ENCODE measurements at regions not wholly inside any gene's neighbourhood (a gene's known extent, or its start where the extent isn't known, plus 50 kb on each side); places are given as distances from the start of the nearest gene placed in this dataset.
"Not testable (repeated sequence)": the region's sequence is repeated elsewhere in the genome, so short reads cannot be mapped to it uniquely, and the experiment has no call there.

DNA sequence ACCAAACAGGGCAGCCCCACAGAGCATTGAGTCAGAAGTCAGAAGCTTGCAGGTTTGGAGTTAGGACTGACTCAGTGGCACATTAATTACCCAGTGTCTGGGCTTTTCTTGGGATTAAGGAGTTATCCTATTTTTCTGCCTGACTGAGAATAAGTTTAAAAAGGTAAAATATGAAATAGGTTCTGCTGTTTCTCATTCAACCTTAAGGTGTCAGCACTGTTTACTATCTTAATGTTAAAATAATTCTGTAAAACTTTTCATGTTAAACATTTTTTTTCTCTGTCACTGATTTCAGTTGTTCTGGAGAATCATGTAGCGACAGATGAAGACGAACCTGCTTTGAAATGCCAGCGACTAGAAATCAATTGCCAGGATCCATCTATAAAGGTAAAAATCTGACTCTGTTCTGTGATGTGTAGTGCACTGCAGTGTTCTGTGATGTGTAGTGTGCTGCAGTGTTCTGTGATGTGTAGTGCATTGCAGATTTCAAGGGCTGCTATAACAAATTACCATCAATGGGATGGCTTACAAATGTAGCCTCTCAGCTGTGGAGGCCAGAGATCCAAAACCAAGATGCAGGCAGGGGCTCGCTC is 128.0 kb downstream of the LAT start:
- no peak for DNase-seq (ENCODE audit: low spot score)

DNA sequence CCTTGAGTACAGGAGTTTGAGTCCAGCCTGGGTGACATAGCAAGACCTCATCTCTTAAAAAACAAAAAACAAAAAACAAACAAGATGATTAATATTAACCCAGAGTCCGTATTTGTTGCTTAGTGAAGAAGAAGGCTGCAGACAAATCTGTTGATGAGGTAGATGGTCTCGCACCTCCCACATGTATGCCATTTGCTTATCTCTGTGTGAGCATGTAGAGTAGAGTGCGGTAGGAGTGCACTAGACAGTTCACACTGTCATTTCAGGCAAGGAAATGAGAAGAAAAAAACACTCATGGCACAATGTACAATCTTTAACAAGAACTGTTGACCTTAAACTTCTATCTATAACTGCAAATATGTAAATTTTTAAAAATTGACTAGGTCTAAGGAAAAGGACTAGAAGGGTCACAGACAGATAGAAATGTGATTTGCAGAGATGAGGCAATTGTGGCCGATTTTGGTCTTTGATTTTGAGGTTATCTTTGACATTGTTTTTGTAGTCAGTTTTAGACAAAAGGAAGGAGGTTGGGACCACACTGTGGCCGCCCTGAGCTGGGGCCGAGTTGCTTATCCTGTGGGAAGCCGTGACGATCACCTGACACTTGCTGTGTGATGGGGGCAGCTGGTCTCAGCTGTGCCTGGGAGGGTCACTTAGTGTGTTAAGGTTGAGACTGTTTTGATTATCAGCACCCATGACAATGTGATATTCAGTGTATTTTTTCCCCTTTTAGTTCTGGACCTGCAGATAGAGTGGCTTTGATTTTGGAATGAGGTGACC is 127.2 kb downstream of the LAT start:
- DNase-seq (ENCODE audit: low spot score), result not testable (repeated sequence)

- no peak for DNase-seq (ENCODE audit: low spot score)
Observed at GRCh38 chr16:29111421-29111820, 126.6 kb downstream of the LAT start.

- not testable (repeated sequence) for DNase-seq (ENCODE audit: low spot score)
Observed at GRCh38 chr16:29108625-29109169, 123.8 kb downstream of the LAT start.

DNA sequence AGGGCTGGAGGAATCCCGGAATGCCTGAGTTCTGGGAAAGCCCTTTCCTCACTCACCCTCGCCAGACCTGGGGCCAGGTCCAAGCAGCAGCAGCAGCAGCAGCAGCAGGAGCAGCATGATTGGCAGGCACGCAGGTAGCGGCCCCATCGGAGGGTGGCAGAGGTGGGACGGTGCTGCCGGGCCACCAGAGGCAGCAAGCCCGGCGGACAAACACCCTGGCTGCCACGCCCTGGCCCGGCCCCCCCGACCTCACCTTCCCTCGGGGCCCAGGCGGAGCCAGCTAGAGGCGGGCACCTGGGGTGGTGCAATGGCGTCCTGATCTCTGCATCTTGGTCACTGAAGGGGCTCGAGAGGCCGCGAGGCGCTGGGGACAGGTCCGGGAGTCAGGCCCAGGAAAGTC is 122.4 kb downstream of the LAT start:
- no peak for DNase-seq (ENCODE audit: low spot score)

DNA sequence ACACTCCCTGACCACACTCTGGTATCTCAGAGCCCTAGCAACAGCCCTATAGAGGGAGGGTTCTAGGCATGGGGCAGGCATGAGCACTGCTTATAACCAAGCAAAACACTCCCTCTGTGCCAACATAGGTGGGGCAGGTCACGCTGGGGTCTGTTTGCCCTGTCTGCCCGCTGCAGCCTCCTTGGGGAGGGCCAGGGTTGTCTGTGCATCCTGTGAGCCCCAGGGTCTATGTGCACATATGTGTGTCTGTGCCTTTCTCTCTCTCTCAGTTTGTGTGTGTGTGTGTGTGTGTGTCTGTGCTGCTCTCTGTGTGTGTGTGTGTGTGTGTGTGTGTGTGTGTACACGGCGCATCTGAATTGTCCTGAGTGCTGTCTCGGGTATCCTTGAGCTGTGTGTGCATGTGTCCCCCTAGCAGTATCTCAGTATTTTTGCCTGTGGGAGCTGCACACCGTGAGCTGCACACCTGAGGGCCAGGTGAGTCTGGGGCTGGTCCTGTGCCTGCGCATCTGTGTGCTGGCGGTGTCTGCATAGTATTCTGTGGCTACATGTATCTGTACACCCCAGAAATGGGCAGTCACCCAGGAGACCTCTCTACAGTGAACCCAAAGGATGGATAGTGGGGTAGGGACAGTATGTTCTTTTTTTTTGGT is 121.5 kb downstream of the LAT start:
- not testable (repeated sequence) for DNase-seq (ENCODE audit: low spot score)

DNA sequence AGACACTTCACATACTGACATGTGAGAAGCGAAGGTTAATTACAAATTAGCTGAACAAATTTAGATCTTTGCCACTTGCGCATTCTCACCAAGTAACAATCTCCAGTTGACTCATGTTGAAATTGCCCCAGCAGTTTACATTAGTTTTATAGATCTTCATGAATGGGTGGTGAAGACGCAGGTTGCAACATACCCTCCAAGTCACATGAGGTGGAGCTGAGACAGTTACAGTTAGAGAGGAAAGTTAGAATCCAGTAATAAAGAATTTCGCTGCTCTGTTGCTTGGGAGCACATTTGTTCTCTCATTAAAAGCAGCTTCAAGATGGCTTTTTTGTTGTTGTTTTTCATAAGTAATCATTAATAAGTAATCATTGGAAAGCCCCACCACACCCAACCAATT is 119.7 kb downstream of the LAT start:
- not testable (repeated sequence) for DNase-seq (ENCODE audit: low spot score)

- DNase-seq (ENCODE audit: low spot score), result not testable (repeated sequence)
Observed at GRCh38 chr16:29097965-29098364, 113.1 kb downstream of the LAT start.

GRCh38 chr16:29094729-29095624 is 110.1 kb downstream of the LAT start:
- not testable (repeated sequence) for DNase-seq (ENCODE audit: low spot score)

DNA sequence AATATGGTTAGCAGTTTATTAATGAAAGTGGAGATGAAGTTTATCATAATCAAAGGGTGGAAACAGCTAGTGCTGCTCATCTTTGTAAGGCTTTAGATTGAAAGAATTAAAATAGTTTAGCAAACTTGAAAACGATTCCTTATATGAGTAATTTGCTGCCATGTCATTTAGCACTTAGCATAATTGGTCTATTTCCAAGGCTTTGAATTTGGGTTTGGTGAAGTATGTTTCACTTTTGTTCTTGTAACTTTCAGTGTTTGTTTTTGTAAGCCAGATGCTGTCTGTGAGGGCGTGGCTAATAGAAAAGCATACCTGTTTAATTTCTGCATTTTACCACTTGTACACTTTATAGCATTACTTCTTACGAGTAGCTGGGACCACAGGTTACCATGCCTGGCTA is 109.5 kb downstream of the LAT start:
- not testable (repeated sequence) for DNase-seq (ENCODE audit: low spot score)

DNA sequence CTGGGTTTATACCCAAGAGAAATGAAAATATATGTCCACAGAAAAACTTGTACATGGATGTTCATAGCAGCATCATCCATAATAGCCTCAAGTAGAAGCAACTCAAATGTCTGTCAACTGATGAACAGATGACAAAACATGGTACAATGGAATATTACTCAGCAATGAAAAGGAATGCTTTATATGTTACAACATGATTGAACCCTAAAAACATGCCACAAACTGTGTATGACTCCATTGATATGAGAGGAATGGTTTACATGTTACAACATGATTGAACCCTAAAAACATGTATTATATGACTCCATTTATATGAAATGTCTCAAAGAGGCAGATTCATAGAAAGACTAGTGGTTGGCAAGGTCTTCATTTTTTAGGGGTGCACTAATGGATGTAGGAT is 104.8 kb downstream of the LAT start:
- DNase-seq (ENCODE audit: low spot score), result not testable (repeated sequence)

GRCh38 chr16:29087673-29088072 is 102.8 kb downstream of the LAT start:
- not testable (repeated sequence) for DNase-seq (ENCODE audit: low spot score)

DNA sequence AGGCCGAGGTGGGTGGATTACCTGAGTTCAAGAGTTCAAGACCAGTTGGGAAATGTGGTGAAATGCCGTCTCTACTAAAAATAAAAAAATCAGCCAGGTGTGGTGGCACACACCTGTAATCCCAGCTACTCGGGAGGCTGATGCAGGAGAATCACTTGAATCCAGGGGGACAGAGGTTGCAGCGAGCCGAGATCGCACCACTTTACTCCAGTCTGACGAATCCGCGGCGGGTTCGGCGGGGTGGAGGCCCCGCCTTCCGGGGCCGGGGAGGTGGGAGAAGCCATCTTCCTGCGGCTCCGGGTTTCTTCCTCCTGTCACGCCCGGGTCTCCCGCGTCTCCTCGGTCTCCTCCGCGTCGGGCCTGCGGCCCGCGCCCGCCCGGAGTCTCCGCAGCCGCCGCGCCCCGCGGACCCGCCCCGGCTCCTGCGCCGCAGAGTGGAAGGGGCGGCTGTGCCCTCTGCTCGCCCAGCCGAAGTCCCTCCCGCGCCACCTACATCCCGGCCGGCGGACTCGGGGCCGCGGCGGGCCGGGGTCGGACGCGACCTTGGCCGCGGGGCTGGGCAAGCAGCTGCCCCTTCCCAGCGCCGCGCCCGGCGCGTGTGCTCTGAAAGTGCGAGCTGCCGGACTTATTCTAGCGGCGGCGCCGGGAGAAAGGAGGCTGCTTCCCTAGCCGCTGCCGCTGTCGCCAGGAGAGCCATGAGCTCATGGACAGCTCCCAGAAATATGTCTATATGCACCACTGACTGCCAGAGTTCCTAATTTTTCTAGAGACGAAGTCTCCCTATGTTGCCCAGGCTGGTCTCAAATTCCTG is 97.2 kb downstream of the LAT start:
- DNase-seq (ENCODE audit: low spot score), result not testable (repeated sequence)

DNA sequence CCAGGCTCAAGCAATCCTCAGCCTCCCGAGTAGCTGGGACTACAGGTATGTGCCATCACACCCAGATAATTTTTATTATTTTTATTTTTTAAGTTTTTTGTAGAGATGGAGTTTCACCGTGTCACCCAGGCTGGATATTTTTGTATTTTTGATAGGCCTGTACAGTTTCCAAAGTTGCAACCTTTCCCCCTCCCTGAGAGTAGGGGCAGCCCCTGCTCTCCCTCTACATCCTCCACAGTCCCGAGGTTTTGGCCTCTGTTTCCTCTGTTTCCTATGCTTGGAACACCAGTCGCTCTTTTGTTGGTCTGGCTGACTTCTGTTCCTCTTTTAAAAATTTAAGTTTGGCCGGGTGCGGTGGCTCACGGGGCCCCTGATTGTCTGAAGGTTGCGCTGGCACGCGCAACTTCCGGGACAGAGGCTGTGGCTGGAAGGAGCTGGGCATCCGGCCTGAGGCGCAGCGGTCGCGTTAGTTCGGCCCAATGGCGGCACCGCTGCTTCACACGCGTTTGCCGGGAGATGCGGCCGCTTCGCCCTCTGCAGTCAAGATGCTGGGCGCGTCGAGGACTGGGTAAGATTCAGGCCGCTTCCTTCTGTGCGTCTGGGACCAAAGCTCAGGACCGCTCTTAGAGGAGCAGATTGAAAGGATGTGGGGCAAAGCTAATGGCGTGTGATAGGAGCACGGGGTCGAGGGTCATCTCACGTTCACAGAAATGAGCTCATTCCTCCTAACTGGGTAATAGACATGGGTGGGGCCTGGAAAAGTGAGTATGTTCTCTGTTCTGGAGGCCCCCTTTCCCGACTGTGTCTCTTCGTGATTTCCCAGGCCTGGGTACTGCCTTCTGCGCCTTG is 89.9 kb downstream of the LAT start:
- peak; percentile 54 for DNase-seq (ENCODE audit: low spot score)

- not testable (repeated sequence) for DNase-seq (ENCODE audit: low spot score)
Observed at GRCh38 chr16:29062235-29062634, 77.4 kb downstream of the LAT start.

DNA sequence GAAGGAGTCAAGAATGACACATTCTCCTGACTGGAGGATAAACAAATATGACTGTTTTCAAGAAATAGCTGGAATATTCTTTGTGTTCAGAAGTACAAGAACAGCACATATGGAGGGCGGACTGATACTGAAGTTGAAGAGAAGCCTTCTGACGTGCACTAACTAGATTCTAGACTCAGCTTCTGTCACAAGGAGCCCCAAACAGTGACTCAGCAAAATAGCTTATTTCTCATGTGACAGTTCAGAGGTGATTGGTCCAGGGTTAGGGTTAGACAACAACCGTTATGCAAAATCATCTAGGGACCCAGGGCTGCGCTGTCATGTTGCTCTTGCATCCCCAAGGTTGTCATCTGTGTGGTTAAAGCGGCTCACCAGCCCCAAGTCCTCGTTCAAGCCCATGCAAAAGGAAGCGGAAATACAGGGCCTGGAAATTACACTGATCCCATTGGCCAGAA is 76.6 kb downstream of the LAT start:
- not testable (repeated sequence) for DNase-seq (ENCODE audit: low spot score)

DNA sequence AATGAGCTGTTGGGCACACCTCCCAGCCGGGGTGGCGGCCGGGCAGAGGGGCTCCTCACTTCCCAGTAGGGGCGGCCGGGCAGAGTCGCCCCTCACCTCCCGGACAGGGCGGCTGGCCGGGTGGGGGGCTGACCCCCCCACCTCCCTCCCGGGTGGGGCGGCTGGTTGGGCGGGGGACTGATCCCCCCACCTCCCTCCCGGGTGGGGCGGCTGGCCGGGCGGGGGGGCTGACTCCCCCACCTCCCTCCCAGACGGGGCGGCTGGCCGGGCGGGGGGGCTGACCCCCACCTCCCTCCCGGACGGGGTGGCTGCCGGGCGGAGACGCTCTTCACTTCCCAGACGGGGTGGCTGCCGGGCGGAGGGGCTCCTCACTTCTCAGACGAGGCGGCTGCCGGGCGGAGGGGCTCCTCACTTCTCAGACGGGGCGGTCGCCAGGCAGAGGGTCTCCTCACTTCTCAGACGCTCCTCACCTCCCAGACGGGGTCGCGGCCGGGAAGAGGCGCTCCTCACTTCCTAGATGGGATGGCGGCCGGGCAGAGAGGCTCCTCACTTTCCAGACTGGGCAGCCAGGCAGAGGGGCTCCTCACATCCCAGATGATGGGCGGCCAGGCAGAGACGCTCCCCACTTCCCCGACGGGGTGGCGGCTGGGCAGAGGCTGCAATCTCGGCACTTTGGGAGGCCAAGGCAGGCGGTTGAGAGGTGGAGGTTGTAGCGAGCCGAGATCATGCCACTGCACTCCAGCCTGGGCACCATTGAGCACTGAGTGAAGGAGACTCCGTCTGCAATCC is 75.4 kb downstream of the LAT start:
- DNase-seq (ENCODE audit: low spot score), result not testable (repeated sequence)

DNA sequence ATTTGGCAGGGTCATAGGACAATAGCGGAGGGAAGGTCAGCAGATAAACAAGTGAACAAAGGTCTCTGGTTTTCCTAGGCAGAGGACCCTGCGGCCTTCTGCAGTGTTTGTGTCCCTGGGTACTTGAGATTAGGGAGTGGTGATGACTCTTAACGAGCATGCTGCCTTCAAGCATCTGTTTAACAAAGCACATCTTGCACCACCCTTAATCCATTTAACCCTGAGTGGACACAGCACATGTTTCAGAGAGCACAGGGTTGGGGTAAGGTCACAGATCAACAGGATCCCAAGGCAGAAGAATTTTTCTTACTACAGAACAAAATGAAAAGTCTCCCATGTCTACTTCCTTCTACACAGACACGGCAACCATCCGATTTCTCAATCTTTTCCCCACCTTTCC is 74.7 kb downstream of the LAT start:
- not testable (repeated sequence) for DNase-seq (ENCODE audit: low spot score)
